K562 (cell line): ENCODE measurements at regions not wholly inside any gene's neighbourhood (a gene's known extent, or its start where the extent isn't known, plus 50 kb on each side); places are given as distances from the start of the nearest gene placed in this dataset.

Source experiments
- ATAC-seq: fragments of 200-7000 bp; cut with Tn5 transposase; 3 replicates; pipeline ENCODE4 v1.9.1; 2020; ENCODE audit warnings: moderate library complexity
- BruUV-seq: library from RNA; stranded (reverse); fragments of 400-500 nt; replicated peaks from 2 replicates; lab custom pipeline; 2021; lab: Mats Ljungman, UMichigan
- CTCF ChIA-PET: fragments of 300-600 bp; formaldehyde crosslinking; extraction: SDS; loops from one replicate; lab custom pipeline; 2021; ENCODE audit warnings: low intra/inter-chr PET ratio; lab: Yijun Ruan, JAX
- POLR2A ChIA-PET: fragments of 300-600, 350-650 bp; sonication (Branson Sonifier 250); formaldehyde crosslinking; extraction: SDS; loops from one replicate; lab custom pipeline; 2021; ENCODE audit warnings: antibody characterized with exemption, inconsistent platforms; lab: Yijun Ruan, JAX
- DNase-seq, 4 experiments: peaks; one replicate each; pipeline versions ENCODE4 v3.0.0 to v3.0.0-alpha.2; 2011 to 2018; ENCODE audit warnings: low spot score in 3 of 4, mixed read lengths in 3 of 4; ENCODE audit errors: extremely low read depth in 1 of 4
- FAIRE-seq: peaks from 2 replicates; lab custom pipeline; 2011; peaks lifted over from hg19 to GRCh38; lab: Jason Lieb, UNC
- H2AFZ ChIP-seq: 2 replicates; pipeline ENCODE4 v1.6.0; 2011; ENCODE audit warnings: low read depth, low read length, control low read depth, inconsistent platforms
- H3K27ac ChIP-seq: fragments of 200-600 bp; 3 replicates; pipeline ENCODE4 v1.8.0; 2011; ENCODE audit warnings: low read depth, mild to moderate bottlenecking, control low read depth, inconsistent platforms, low read length, moderate library complexity, mixed read lengths; ENCODE audit errors: extremely low read depth
- H3K27me3 ChIP-seq, 2 experiments: fragments of 300-600 bp in 1 of 2; 2 replicates in 1 of 2; 3 replicates in 1 of 2; pipeline versions ENCODE4 v1.6.0 to v1.8.0; 2011; ENCODE audit warnings: inconsistent platforms in 2 of 2, low read length in 2 of 2, mild to moderate bottlenecking in 1 of 2, mixed read lengths in 1 of 2, moderate library complexity in 1 of 2; ENCODE audit not compliant: control insufficient read depth in 2 of 2, insufficient read depth in 2 of 2
- H3K36me3 ChIP-seq: fragments of 300-600 bp; 3 replicates; pipeline ENCODE4 v1.8.0; 2011; ENCODE audit warnings: mild to moderate bottlenecking, low read length, inconsistent platforms; ENCODE audit not compliant: control insufficient read depth, insufficient read depth
- H3K4me1 ChIP-seq, 2 experiments: fragments of 200-600 bp in 1 of 2; replicated peaks in 1 of 2; 2 replicates in 1 of 2; 3 replicates in 1 of 2; pipeline versions ENCODE4 v1.5.1 to v1.8.0; 2011; ENCODE audit warnings: inconsistent platforms in 2 of 2, low read length in 2 of 2, mild to moderate bottlenecking in 1 of 2, mixed read lengths in 1 of 2, moderate library complexity in 1 of 2; ENCODE audit not compliant: control insufficient read depth in 2 of 2, insufficient read depth in 2 of 2
- H3K4me2 ChIP-seq: 2 replicates; pipeline ENCODE4 v1.6.1; 2011; ENCODE audit warnings: low read length, control low read depth, inconsistent platforms, mixed read lengths; ENCODE audit not compliant: insufficient read depth
- H3K4me3 ChIP-seq: fragments of 200-600 bp; sonication (generic), shearing (Covaris generic); 2 replicates; pipeline ENCODE4 v1.5.1; 2016; ENCODE audit warnings: control low read depth, inconsistent platforms
- H3K79me2 ChIP-seq: fragments of 200-600 bp; 3 replicates; pipeline ENCODE4 v1.8.0; 2011; ENCODE audit warnings: low read length, inconsistent platforms; ENCODE audit not compliant: control insufficient read depth, insufficient read depth
- H3K9ac ChIP-seq, 2 experiments: 2 replicates each; pipeline versions ENCODE4 v1.6.0 to v1.6.1; 2011; ENCODE audit warnings: low read depth in 2 of 2, low read length in 2 of 2, control low read depth in 1 of 2, inconsistent platforms in 1 of 2, mild to moderate bottlenecking in 1 of 2, mixed read lengths in 1 of 2; ENCODE audit not compliant: insufficient read depth in 1 of 2
- H3K9me1 ChIP-seq: one replicate; pipeline ENCODE4 v1.6.0; 2011; ENCODE audit warnings: inconsistent platforms, mild to moderate bottlenecking, low read length, moderate library complexity; ENCODE audit not compliant: control insufficient read depth, insufficient read depth
- H3K9me3 ChIP-seq: replicated peaks from 2 replicates; pipeline ENCODE4 v1.5.1; 2011; ENCODE audit warnings: low read depth, low read length, inconsistent platforms; ENCODE audit not compliant: control insufficient read depth, insufficient read depth
- H4K20me1 ChIP-seq: replicated peaks from 2 replicates; pipeline ENCODE4 v1.6.1; 2011; ENCODE audit warnings: low read length, inconsistent platforms, mixed read lengths; ENCODE audit not compliant: control insufficient read depth, insufficient read depth
- ASH1L ChIP-seq: fragments of 450-650 bp; IDR thresholded peaks from 2 replicates; pipeline ENCODE4 v1.6.1; 2018; ENCODE audit warnings: borderline replicate concordance, mild to moderate bottlenecking, low read depth; ENCODE audit not compliant: partially characterized antibody
- CTCF ChIP-seq, 3 experiments: IDR thresholded peaks in 2 of 3; conservative IDR thresholded peaks in 1 of 3; 2 replicates each; pipeline ENCODE4 v1.5.1; 2011 to 2012; ENCODE audit warnings: low read length in 3 of 3, mild to moderate bottlenecking in 3 of 3, control low read depth in 2 of 3, improper control_type of control experiment in 1 of 3, inconsistent platforms in 1 of 3, low read depth in 1 of 3, mixed read lengths in 1 of 3, moderate library complexity in 1 of 3; ENCODE audit not compliant: insufficient read depth in 2 of 3
- KLF10 ChIP-seq: fragments of 250-450 bp; sonication (Bioruptor Pico); IDR thresholded peaks from 2 replicates; pipeline ENCODE4 v1.6.1; 2021; ENCODE audit warnings: matching md5 sums
- WGBS: fragments of 100-300 bp; shearing (Covaris generic); methylation state at CpG from one replicate; pipeline ENCODE4 v1.1.6; 2016; ENCODE audit warnings: low coverage, mixed read lengths; ENCODE audit not compliant: insufficient coverage; ENCODE audit errors: missing lambda C conversion rate; 5-methylcytosine and 5-hydroxymethylcytosine counted together
- in situ Hi-C: fragments of 300-500 bp; cut with MboI; formaldehyde crosslinking; loops from 4 replicates; pipeline ENCODE4 v1.15.0; 2018; ENCODE audit warnings: inconsistent platforms, mixed read lengths
- intact Hi-C: fragments of 100-400 bp; cut with micrococcal nuclease; formaldehyde crosslinking; loops from 2 replicates; pipeline ENCODE4 v1.14.2; 2022

DNA sequence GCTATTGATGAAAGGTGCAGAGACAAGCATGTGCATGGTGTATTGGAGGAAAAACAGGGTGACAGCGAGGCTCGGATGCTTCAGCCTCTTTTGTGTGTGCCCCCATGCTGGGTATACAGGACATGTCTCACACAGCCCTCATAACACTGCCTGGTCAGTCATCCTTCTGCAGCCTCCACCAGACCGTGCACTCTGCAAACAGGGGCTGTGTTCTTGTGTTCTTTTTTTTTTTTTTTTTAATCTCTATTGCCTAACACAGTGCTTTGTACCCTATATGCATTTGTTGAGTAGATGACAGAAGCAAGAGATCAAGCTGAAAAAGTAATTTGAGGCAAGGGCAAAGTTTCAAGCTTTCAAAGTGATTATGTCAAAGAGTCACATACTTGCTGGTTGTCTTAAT, 367.2 kb upstream of the SLITRK1 start (continued):
- TF ChIP-seq ASH1L = no peak
- no peak for TF ChIP-seq KLF10 (CRISPR knock-in tag)

- no peak for FAIRE-seq
- Histone ChIP-seq H3K79me2 (no peaks in the 10 kb centered on the region), H3K27me3 (no peaks in the 10 kb centered on the region), H3K9me1 (no peaks in the 10 kb centered on the region), H4K20me1 (no peaks in the 10 kb centered on the region), H3K9me3 (no peaks in the 10 kb centered on the region), H3K4me2 (no peak overlapping the region)
- DNase-seq = no peak
- intact Hi-C loops = no loop called here
- 0% methylated on average over 1 of the region's 1 CpG for WGBS
- POLR2A ChIA-PET = no interaction called here
- no peak for TF ChIP-seq KLF10 (CRISPR knock-in tag)
- TF ChIP-seq CTCF (IDR thresholded peaks at IDR 0.05 in 2 of 3, conservative IDR thresholded peaks at IDR 0.05 in 1 of 3; ENCODE audit: insufficient read depth in 2 of 3, low read depth in 1 of 3, low read length in 3 of 3) = no peak
- TF ChIP-seq, all 486 proteins: peak for 0
- Histone ChIP-seq H3K27ac (no peak overlapping the region), H3K9ac (no peak overlapping the region), H3K4me1 (no peaks in the 10 kb centered on the region), H3K36me3 (no peaks in the 10 kb centered on the region), H3K4me3 (no peak overlapping the region), H2AFZ (no peak overlapping the region)
- BruUV-seq = no TSS peak
- in situ Hi-C loops = no loop called here
- CTCF ChIA-PET = no interaction called here
- ATAC-seq = no peak
Observed at GRCh38 chr13:84243340-84243739, 361.1 kb upstream of the SLITRK1 start.
